ENCODE measurements at regions not wholly inside any gene's neighbourhood (a gene's known extent, or its start where the extent isn't known, plus 50 kb on each side); places are given as distances from the start of the nearest gene placed in this dataset.
A peak's percentile ranks its signal among the peaks of the same experiment; 100 is the strongest.

- H3K4me3 ChIP-seq (ENCODE audit: extremely low read depth in 1 of 4, insufficient read depth in 2 of 4, low read depth in 3 of 4, low read length in 4 of 4), result no peak overlapping the region
- no peak overlapping the region for H3K14ac ChIP-seq (ENCODE audit: insufficient read length)
- no peak overlapping the region for H3K23ac ChIP-seq (ENCODE audit: insufficient read length)
- no peaks in the 10 kb centered on the region for H3K9me3 ChIP-seq (ENCODE audit: insufficient read depth in 2 of 2, low read depth in 1 of 2, low read length in 1 of 2)
- H2AK5ac ChIP-seq (ENCODE audit: low read depth, low read length), result no peak overlapping the region
- H4K8ac ChIP-seq (ENCODE audit: extremely low read depth, insufficient read depth, low read length), result no peak overlapping the region
- no peak overlapping the region for H3K18ac ChIP-seq (ENCODE audit: extremely low read depth, low read length)
- H3K27ac ChIP-seq (ENCODE audit: low read depth, low read length), result no peak overlapping the region
- 84% methylated on average over 8 of the region's 8 CpGs; no CpG with 5 or more reads in 1 of the 2 experiments for WGBS, 2 experiments (ENCODE audit: extremely low coverage in 1 of 2, insufficient coverage in 1 of 2, insufficient read length in 1 of 2, insufficient replicate concordance in 2 of 2, low coverage in 1 of 2, low lambda C conversion rate in 2 of 2, missing lambda C conversion rate in 1 of 2)
- peaks cover 0 to 3% (median 0%) of the 10 kb centered on the region in 4 experiments; a peak in 2 of 7 replicates for H3K4me1 ChIP-seq (replicated peaks in 1 of 4; ENCODE audit: control insufficient read depth in 3 of 4, insufficient read depth in 4 of 4, low read length in 3 of 4)
- FAIRE-seq (no peak), DNase-seq (ENCODE audit: low read depth in 1 of 2, low spot score in 2 of 2) (no peak)
- H3K27me3 ChIP-seq (replicated peaks in 1 of 4; ENCODE audit: control insufficient read depth in 3 of 4, extremely low read depth in 1 of 4, insufficient read depth in 3 of 4, low read length in 3 of 4), result no peaks in the 10 kb centered on the region
- H3K79me1 ChIP-seq (ENCODE audit: low read depth, low read length), result no peaks in the 10 kb centered on the region
- no peaks in the 10 kb centered on the region for H3K79me2 ChIP-seq (ENCODE audit: control insufficient read depth in 1 of 2, insufficient read depth in 2 of 2, low read length in 2 of 2)
- no peak overlapping the region for H3K56ac ChIP-seq (replicated peaks; ENCODE audit: insufficient read length, low read depth, low read length)
- H3K36me3 ChIP-seq (ENCODE audit: control insufficient read depth in 2 of 4, insufficient read depth in 4 of 4, low read length in 3 of 4), result no peaks in the 10 kb centered on the region
- H2BK20ac ChIP-seq (ENCODE audit: low read length), result no peak overlapping the region
- H2BK120ac ChIP-seq (replicated peaks; ENCODE audit: low read depth, low read length), result no peak overlapping the region
- no peak overlapping the region for H3K9ac ChIP-seq (replicated peaks in 1 of 4; ENCODE audit: extremely low read depth in 1 of 4, low read depth in 3 of 4, low read length in 3 of 4)
- no peaks in the 10 kb centered on the region for H4K20me1 ChIP-seq (replicated peaks in 1 of 2; ENCODE audit: control insufficient read depth in 1 of 2, insufficient read depth in 2 of 2, low read length in 2 of 2)
- no peak overlapping the region for H2BK15ac ChIP-seq (ENCODE audit: low read length)
- H4K91ac ChIP-seq (replicated peaks; ENCODE audit: insufficient read length, low read length), result no peak overlapping the region
- H2BK5ac ChIP-seq (ENCODE audit: low read depth, low read length), result no peak overlapping the region
- ChIA-PET POLR2A (ENCODE audit: partially characterized antibody) (no interaction called here), CTCF (ENCODE audit: partially characterized antibody) (interaction anchor here (0.9 to 1.1 kb wide), 2 partner anchors 8 to 16 kb away, joined by 3 read pairs; no protein-coding TSS in a partner anchor)
- H2AFZ ChIP-seq (ENCODE audit: low read length), result peak overlapping the region; percentile 42; the same call in 1 of the 2 replicates
- H3K4me2 ChIP-seq (ENCODE audit: insufficient read depth in 1 of 2, low read depth in 2 of 2, low read length in 2 of 2), result no peak overlapping the region
- H3K23me2 ChIP-seq (ENCODE audit: low read depth, low read length), result no peaks in the 10 kb centered on the region
- H4K5ac ChIP-seq (ENCODE audit: insufficient read length, low read depth, low read length), result no peak overlapping the region
- H3K4ac ChIP-seq (replicated peaks; ENCODE audit: insufficient read length, low read depth, low read length), result no peak overlapping the region
- H2BK12ac ChIP-seq (ENCODE audit: low read depth, low read length), result no peak overlapping the region
- no peak for TF ChIP-seq EP300 (IDR thresholded peaks at IDR 0.05; ENCODE audit: borderline replicate concordance in 1 of 2, low read depth in 2 of 2, low read length in 2 of 2)
- TF ChIP-seq BACH1 (IDR thresholded peaks at IDR 0.05; ENCODE audit: low read length), result no peak
- TF ChIP-seq CBX8 (IDR thresholded peaks at IDR 0.05; ENCODE audit: borderline replicate concordance, low read depth, low read length), result no peak
- TF ChIP-seq POU5F1 (IDR thresholded peaks at IDR 0.05; ENCODE audit: low read depth, low read length), result no peak
Observed at GRCh38 chr20:40438161-40438830, 250.7 kb downstream of the MAFB start.
